ENCODE measurements at regions not wholly inside any gene's neighbourhood (a gene's known extent, or its start where the extent isn't known, plus 50 kb on each side); places are given as distances from the start of the nearest gene placed in this dataset.

DNA sequence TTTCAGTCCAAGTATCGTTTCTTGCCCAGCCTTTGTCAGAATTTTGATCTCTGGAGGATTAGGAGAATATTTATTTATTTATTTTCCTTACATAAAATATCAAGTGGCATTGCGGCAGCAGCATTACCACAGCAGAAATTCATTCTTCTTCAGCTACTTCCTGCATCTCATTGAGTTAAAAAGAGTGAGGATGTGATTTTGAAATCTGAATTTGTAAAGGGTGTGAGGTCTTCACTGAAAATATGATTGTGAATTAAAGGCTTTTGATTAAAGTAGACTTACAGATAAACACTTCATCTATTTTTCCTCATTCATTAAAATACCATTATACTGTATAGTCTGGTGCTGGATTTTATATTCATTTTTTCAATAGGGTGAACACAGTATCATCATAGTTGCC, 328.4 kb downstream of the PRL start:
- DNase-seq = no peak
- POLR2A ChIA-PET = no interaction called here
- peaks cover 9% of the 10 kb centered on the region for H3K4me1 Mint-ChIP-seq
- TF ChIP-seq, protein P1, sequence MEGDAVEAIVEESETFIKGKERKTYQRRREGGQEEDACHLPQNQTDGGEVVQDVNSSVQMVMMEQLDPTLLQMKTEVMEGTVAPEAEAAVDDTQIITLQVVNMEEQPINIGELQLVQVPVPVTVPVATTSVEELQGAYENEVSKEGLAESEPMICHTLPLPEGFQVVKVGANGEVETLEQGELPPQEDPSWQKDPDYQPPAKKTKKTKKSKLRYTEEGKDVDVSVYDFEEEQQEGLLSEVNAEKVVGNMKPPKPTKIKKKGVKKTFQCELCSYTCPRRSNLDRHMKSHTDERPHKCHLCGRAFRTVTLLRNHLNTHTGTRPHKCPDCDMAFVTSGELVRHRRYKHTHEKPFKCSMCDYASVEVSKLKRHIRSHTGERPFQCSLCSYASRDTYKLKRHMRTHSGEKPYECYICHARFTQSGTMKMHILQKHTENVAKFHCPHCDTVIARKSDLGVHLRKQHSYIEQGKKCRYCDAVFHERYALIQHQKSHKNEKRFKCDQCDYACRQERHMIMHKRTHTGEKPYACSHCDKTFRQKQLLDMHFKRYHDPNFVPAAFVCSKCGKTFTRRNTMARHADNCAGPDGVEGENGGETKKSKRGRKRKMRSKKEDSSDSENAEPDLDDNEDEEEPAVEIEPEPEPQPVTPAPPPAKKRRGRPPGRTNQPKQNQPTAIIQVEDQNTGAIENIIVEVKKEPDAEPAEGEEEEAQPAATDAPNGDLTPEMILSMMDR (IDR thresholded peaks at IDR 0.05) = no peak
- CTCF ChIA-PET = no interaction called here
- no peaks in the 10 kb centered on the region for H3K27me3 Mint-ChIP-seq
- no peak overlapping the region for H3K4me3 Mint-ChIP-seq
- no peak overlapping the region for H3K27ac Mint-ChIP-seq
- ATAC-seq (ENCODE audit: low read depth) = no peak
- intact Hi-C loops (cut with micrococcal nuclease) = no loop called here
- no peaks in the 10 kb centered on the region for H3K36me3 Mint-ChIP-seq (ENCODE audit: low read depth)
- H3K9me3 Mint-ChIP-seq = no peaks in the 10 kb centered on the region

DNA sequence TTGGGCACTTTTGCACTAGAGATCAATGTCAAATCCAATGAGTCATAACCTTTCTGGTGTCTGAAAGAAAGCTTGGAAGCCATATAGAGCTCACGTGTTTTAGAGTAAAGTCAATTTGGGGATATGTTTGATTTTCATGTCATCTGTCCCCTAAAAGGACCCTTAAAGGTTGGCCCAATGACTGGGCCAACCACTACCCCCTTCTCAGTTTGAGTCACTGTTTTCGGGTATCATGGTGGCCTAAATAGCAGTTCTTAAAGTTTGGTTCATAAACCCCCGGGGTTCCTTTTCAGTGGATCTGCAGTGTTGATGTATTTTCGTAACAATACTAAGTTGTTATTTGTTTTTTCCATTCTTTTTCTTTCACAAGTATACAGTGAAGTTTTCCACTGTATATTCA, 327.6 kb downstream of the PRL start:
- POLR2A ChIA-PET = no interaction called here
- peaks cover 9% of the 10 kb centered on the region for H3K4me1 Mint-ChIP-seq

DNA sequence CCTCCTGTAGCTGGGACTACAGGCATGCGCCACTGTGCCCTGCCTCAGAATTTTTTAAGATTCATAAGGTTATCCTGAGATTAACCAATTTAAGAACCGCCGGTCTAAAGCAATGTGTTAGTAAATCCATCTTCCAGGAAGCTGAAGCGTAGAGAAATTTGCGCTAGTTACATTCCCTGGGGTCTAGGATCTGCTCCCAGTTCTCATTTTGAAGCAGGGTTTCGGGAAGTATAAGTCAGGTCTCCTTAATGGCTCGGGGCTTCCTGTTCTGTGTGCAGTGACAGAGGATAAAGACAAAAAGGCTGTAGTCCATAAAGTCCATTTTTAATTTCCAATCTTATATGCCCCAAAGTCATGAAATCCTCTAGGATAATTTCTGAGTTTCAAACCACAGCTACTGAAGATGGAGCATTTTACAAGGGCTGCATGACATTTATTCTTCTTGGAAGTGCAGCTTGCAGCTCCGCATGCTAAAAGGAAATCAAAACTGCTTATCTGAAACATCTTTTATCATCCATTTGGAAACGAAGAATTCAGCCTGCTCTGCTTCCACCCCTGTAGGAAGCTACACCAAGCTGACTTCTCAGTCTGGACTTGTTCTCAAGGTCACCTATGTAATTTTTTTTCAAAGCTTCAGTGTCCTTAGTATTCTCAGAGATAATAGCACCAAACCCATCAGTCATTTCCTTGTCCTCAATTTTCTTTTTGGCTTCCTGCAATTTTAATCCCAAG, 326.1 kb downstream of the PRL start:
- no peak for DNase-seq
- intact Hi-C loops (cut with micrococcal nuclease) = no loop called here
- Mint-ChIP-seq H3K27ac (no peak overlapping the region), H3K4me3 (no peak overlapping the region), H3K4me1 (peaks cover 4% of the 10 kb centered on the region), H3K27me3 (no peaks in the 10 kb centered on the region), H3K9me3 (no peaks in the 10 kb centered on the region), H3K36me3 (ENCODE audit: low read depth) (no peaks in the 10 kb centered on the region)
- TF ChIP-seq, protein P1 (IDR thresholded peaks at IDR 0.05) = no peak
- ATAC-seq (ENCODE audit: low read depth) = no peak
- POLR2A ChIA-PET = no interaction called here
- CTCF ChIA-PET = no interaction called here

More for the DNA sequence above, 327.6 kb downstream of the PRL start:
- no peak overlapping the region for H3K27ac Mint-ChIP-seq
- DNase-seq (no peak), ATAC-seq (ENCODE audit: low read depth) (no peak)
- CTCF ChIA-PET = no interaction called here
- H3K27me3 Mint-ChIP-seq = no peaks in the 10 kb centered on the region
- TF ChIP-seq, protein P1 (IDR thresholded peaks at IDR 0.05) = no peak
- no peaks in the 10 kb centered on the region for H3K9me3 Mint-ChIP-seq
- no peaks in the 10 kb centered on the region for H3K36me3 Mint-ChIP-seq (ENCODE audit: low read depth)
- no peak overlapping the region for H3K4me3 Mint-ChIP-seq
- intact Hi-C loops (cut with micrococcal nuclease) = no loop called here

DNA sequence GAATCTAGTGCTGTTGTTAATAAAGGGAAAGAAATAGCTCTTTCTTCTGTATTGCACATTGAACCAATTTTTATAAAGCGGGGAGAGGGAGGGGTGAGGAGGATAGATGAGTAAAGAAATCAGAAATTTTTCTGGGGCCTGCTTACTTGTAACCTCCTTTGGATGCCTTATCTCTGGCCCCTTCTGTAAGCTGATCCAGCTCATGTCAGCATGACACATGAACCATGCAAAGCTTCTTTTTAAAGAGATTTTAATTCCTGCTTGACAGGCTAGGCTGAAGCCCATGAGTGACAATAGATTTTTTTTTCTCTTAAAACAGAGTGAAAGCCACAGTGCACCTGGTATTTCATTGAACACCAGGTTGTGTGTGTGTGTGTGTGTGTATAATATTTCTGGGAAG, 325.3 kb downstream of the PRL start:
- H3K4me1 Mint-ChIP-seq = no peaks in the 10 kb centered on the region
- ATAC-seq (ENCODE audit: low read depth) = no peak
- TF ChIP-seq, protein P1 (IDR thresholded peaks at IDR 0.05) = no peak
- no peak for DNase-seq
- no peaks in the 10 kb centered on the region for H3K9me3 Mint-ChIP-seq
- no peak overlapping the region for H3K4me3 Mint-ChIP-seq
- H3K36me3 Mint-ChIP-seq (ENCODE audit: low read depth) = no peaks in the 10 kb centered on the region
- intact Hi-C loops (cut with micrococcal nuclease) = no loop called here
- no peak overlapping the region for H3K27ac Mint-ChIP-seq
- ChIA-PET CTCF (no interaction called here), POLR2A (no interaction called here)
- no peaks in the 10 kb centered on the region for H3K27me3 Mint-ChIP-seq

DNA sequence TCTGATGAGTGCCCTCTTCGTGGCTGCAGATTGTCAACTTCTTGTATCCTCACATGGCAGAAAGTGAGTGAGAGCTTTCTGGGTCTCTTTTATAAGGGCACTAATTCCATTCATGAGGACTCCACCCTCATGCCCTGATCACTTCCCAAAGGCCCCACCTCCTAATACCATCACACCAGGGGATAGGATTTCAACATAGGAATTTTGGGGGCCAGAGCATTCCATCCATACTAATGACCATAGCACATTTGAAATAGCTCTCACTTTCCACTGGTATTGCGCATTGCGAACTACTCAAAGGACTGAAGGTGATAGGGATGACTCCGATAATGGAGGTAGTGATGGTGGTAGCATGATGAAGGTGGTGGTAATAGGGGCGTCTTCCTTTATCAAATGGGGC, 324.3 kb downstream of the PRL start:
- TF ChIP-seq, protein P1 (IDR thresholded peaks at IDR 0.05) = no peak
- Mint-ChIP-seq H3K4me1 (no peaks in the 10 kb centered on the region), H3K27ac (no peak overlapping the region), H3K36me3 (ENCODE audit: low read depth) (no peaks in the 10 kb centered on the region), H3K27me3 (no peaks in the 10 kb centered on the region), H3K4me3 (no peak overlapping the region), H3K9me3 (no peaks in the 10 kb centered on the region)
- ChIA-PET POLR2A (no interaction called here), CTCF (no interaction called here)
- intact Hi-C loops (cut with micrococcal nuclease) = no loop called here
- DNase-seq (no peak), ATAC-seq (ENCODE audit: low read depth) (no peak)

Data from activated B cell treated with CpG ODN at 0.5 μM for 24 hours (primary cell).